GM21390 (cell line): ENCODE measurements at regions not wholly inside any gene's neighbourhood (a gene's known extent, or its start where the extent isn't known, plus 50 kb on each side); places are given as distances from the start of the nearest gene placed in this dataset.
A peak's percentile ranks its signal among the peaks of the same experiment; 100 is the strongest.

ENCODE experiments used
- ATAC-seq: cut with Tn5 transposase; IDR thresholded peaks from one replicate; pipeline ENCODE4 v1.9.1; 2021; ENCODE audit not compliant: unreplicated experiment

DNA sequence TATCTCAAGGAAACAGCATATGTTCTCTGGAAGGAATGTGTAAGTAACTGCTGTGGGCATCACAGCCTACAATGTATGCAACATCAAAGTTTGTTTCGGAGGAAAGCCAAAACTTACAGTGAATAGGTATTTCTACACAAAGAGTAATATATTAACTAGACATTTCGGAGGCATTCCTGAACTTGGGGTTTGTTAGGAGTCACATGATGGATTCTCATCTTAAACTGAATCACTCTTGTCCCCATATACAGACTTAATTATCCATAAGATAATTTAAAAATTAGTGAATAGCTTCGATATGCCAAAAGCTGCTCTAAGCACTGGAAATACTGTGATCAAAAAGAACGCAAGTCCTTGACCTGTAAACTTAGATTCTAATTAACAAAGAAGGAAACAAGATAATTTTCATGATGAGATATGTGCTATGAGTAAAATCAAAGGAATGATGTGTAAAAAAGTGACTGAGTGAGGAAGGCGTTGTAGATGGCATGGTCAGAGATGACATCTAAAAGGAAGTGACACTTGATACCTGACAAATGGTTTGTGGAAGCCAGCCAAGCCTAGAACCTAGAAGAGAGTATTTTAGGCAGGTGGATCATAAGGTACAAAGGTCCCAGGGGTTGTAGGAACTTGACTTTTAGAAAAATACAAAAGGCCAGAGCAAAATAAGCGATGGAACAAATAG is 273.1 kb downstream of the MRPL39 start:
- no peak for ATAC-seq

DNA sequence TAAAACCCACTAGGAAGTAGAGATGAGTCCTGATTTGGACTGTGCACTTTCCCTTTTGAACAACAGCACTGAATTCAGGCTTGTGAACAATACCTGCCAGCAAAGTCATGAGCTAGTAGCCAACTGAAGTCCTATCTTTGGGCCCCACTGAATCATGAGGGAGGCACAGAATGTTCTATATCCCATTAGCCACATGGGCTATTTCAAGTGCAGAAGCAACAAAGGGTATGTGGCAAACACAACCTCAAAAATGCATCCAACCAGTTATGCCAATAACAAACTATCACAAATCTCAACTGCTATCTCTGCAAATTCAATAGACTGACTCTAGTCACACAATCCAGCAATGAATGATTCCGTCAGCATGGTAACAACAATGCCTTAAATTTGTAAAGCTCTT is 276.0 kb downstream of the MRPL39 start:
- ATAC-seq: no peak

DNA sequence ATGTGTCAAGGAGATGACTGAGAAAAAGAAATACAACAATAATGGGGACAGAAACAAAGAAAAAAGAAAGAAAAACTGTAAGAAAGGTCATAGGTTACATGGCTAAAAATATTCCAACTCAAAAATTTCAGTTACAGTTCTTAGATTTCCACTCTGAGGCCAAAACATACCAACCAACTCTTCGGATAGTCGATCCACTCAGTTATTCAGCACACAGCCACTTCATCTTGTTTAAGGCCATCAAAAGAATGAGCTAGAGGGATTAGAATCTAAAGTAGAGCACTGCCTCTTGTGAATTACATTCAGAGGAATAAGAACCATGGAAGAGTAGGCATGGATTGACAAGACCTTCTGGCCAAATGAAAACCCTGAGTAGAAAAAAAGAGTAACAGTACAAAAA is 277.0 kb downstream of the MRPL39 start:
- no peak for ATAC-seq

DNA sequence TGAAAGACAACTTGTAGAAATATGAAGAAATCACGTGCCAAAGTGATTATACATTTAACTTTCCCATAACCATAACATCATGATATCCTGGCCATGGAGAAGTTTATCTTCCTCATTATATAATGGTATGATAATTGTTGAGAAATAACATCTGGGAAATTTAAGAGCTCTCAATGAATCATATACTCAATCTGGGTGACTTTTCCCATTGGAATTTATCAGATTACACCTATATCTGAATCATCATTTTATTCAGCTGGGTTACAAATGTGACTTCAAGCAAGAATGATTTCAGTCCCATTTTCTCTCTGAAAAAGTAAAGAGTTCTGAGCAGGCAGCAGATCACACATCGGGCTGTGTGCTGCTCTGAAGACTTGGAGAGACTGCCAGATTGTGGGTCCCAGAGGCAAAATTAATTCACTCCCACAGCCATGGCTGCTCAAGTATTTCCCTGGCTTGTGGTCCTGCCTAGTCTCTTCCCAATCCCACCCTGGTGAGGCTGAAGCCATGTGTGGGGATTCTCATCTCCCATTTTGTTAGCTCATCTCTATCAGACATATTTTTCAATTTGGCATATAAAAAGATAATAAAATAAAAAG is 278.0 kb downstream of the MRPL39 start:
- no peak for ATAC-seq

DNA sequence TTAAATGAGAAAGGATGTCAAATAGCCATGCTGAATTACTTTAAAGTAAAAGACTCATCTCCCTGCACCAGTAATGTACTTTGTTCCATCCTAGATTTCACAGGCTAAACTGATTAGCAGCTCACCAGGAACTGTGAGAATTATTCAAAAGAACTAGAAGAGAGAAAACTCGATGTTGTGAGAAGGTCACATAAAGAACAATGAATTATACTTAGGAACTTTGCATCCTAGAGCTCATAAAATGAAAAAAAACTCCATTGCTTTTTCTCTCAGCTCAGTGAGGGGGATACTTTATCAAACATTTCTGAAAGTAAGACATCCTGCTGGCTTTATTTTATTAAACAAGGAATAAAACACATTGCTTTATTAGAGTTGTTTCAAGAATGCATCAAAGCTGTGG is 278.5 kb downstream of the MRPL39 start:
- no peak for ATAC-seq

DNA sequence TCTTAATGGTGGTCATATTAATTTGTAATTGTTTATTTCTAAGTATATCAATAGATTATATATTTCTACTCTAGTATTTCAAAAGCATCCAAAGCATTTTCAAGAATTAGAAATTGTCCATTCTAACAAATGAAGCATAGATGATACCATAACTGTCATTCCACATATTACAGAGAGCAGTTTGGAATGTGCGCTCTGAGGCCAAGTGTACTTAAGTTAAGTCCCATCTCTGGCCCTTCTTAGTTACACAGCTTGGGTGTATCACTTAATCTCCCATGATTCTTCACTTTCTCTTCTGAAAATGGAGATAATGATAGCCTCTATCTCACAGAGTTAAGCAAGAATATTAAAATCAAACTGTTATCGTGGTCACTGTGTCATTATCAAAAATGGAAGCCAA is 281.1 kb downstream of the MRPL39 start:
- ATAC-seq: no peak

DNA sequence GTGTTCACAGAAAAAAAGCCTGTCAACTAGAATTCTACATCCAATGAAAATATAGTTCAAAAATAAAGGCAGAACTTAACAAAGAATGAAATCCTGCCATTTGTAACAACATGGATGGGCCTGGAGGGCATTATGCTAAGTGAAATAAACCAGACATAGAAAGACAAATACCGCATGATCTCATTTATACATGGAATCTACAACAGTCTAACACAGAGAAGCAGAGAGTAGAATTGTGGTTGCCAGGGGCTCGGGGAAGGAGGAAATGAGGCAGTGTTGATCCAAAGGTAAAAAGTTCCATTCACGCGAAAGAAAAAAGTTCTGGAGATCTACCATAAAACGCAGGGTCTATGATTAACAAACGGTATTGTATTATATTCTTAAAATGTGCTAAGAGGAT is 282.6 kb downstream of the MRPL39 start:
- no peak for ATAC-seq

DNA sequence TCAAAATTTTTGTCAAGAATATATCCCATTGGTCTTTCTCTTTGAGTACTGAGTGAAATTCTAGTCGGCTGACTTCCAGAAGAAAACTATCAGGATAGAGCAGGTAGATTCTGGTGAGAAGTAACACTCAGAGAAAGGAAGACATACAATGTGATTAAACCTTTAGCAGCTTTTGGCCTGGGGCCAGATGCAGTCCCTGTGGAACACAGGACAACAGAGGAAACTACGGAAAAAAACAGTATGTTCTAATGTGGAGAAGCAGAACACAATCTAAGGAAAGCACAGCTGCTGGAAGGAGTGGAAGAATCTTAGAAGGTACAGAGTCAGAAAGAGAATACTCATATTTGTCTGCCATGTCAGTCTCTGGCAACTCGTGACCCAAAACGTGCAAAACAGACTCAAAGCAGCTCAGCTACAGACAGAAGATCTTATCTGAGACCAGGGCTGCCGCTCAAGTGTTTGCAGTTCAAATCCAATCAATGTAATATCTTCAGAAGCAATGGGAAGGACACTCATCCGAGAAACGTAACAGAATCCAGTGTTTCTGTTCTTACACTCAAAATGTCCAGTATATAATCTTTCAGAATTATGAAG is 283.8 kb downstream of the MRPL39 start:
- ATAC-seq: no peak

DNA sequence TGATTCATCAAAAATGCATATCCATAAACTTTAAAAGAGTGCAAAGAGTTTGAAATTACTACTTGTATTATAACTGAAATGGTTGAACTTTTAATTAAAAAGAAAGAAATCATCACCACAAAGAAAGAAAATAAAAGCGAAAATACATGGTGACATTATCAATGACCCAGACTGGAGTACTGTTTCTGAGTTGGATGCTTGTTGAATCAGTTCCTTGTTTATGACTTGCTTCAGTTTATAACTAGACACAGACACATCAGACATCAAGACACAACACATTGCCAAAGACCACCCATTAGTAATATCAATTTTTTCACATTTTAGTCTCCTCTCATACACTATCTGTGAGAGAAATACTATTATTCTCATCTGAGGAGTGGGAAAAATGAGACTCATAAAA is 293.0 kb downstream of the MRPL39 start:
- ATAC-seq: no peak

DNA sequence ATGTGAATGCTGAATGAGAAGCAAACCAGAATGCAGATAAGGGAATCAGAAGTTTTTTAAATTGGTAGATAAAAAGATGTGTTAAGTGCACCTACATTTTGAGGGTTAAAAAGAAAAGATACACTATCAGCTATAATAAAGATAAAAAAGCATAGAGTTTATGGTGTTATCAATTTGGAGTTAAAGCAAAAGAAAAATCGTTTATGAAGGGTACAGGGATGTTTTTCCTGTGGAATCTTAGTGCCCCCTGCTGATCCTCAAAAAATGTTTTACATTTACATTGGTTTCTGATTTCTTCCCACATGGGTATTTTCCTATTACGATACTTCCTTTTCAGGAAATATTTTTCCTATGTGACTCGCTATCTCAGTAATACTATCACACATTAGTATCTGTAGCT is 293.5 kb downstream of the MRPL39 start:
- ATAC-seq: no peak

DNA sequence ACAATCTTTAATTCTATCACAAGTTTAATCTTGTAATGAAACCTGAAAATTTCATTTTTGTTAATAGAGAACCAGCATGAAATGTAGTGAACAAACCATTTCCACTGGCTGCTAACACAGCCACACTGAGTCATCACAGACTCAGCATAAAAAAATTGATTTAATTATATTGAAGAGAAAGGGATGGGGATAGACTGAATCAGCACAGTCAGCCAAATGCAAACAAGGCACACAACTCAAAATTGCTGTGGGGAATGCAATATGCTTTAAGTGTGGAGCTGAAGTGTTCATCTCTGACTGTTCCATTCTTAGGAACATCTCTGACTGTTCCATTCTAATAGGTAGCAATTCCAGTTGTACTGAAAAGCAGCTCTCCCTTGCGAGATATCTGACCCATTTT is 299.8 kb downstream of the MRPL39 start:
- no peak for ATAC-seq

DNA sequence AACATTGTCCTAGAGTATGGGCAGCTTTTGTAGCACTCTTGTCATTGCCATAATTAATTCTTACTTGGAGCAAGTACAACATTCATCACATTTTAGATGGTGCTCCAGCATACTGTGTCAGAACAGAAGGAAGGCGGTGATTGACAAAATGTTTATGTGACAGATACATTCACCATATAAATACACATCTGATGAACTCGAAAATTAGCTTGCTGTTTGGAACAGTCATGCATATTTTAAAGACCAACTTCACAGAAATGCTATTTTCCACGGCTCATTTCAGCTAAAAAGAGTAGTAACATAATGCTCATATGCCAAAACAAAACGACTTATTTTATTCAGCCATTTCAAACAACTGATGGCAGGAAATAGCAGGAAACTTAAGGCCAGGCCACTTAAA is 302.7 kb downstream of the MRPL39 start:
- no peak for ATAC-seq

DNA sequence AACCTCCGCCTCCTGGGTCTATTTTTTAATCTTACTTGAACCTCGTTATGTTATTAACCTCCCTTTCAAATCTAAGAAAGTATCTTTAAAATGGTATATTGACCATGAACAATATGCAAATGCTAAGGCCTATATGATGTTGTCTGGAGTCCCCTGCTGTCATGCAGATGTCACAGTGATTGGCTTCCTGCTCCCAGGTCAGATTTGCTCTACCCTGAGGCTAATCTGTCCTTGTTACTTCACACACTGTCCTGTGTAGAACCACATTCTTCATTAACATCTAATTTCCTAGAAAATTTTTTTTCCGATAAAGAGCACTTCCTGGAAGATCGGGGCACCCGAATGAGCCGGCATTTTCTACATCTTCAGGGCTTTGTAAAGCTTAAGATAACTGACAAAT is 306.6 kb downstream of the MRPL39 start:
- no peak for ATAC-seq

DNA sequence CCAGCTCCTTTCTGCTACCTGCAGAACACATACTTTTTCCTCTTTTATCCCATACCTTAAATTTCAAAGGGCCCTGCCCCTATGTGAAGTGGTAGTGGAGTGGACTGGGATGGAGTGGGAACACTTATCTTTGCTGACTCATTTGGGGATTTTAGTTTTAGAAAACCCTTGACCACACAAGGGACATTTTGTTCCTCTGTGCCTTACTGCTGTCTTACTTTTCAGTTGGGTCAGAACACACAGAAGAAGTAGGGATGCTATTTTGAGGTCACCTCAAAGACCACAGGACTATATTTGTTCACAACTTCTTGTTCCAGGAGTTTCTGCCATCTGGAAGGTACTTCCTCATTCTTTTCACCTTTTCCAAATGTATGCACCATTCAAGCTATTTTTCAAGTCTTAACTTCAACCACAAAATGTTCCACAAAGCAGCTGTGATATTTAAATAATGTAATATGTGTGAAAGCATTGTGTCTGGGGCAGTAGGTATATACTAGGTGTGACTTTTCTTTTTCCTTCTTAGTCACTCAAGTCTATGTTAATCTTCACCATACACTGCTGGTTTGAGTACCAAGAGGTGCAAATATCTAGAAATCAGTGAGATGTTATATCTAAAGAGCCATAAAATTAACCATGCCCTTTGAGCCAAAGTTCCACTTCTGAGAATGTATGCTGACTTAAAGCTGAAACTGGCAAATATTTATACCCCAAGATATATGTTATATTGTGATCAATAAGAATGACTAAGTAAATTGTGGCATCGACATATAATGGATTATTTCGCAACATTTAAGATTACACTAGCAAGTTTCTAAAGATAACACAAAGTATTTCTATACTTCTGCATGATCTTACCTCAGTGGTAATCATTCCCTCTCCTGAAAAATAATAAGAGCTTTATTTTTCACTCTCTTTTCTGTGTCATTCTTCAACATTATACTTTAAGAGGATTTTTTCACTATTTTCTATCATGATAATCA is 308.5 kb downstream of the MRPL39 start:
- ATAC-seq: peak; percentile 92

DNA sequence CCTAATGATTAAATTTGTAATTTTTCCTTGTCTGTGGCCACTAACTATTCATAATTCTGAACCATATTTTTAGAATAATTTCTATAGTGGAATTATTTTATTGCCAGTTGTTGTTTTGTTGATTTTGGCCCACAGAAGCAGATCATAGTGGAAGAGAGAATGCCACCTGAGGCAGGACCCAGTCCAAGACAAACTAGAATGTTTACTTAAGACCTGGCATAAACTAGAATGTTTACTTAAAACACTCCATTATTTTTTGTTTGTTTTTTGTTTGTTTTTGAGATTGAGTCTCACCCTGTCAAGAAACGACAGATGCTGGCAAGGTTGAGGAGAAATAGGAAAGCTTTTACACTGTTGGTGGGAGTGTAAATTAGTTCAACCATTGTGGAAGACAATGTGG is 310.2 kb downstream of the MRPL39 start:
- no peak for ATAC-seq

DNA sequence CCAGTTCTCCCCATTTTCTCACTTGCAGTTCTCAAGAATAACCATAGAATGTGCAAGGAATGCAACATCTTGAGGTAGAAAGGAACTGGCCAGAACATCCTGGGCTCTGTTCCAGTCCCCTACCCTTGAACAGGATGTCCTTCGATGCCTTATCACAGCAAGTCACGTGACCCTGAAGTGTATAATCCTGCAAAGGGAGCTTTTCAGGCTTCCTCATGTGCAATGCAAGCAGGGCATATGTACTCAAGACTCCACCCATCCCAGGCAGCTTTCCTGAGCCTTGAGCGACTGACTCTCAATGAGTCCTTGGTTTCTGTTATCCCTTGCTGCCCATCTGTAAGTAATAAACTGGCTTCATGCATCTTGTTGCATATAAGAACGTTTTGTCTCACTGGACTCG is 311.0 kb downstream of the MRPL39 start:
- ATAC-seq: no peak

DNA sequence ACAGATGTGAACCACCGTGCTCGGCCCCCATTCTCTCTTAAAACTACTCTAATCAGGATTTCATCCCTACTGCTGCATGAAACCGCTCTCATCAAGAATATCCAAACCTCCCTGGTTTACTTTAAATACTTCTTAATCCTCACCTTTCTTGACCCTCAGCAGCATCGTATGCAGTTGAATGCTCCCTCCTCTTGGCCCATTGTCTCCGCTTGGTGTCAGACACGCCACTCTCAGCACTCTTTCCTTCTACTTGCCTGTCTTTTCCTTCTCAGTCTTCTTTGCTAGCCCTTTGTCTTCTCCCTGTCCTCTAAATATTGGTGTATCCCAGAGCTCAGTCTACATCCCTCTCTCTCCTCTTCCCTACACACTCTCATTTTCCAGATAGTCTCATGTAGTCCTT is 314.9 kb downstream of the MRPL39 start:
- no peak for ATAC-seq

DNA sequence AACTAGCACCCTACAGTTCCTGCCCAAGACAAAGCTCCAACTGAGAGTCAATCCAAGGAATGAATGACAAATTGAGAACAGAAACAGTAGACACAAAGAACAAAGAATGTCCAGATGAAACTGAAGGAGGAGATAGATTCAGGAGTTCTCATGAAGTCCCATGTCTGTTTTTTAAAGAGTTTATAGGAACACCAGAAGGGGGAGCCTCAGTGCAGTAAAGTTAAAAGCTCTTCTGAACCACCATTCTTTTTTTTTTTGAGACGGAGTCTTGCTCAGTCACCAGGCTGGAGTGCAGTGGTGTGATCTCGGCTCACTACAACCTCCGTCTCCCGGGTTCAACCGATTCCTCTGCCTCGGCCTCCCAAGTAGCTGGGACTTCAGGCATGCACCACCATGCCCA is 323.6 kb downstream of the MRPL39 start:
- no peak for ATAC-seq

DNA sequence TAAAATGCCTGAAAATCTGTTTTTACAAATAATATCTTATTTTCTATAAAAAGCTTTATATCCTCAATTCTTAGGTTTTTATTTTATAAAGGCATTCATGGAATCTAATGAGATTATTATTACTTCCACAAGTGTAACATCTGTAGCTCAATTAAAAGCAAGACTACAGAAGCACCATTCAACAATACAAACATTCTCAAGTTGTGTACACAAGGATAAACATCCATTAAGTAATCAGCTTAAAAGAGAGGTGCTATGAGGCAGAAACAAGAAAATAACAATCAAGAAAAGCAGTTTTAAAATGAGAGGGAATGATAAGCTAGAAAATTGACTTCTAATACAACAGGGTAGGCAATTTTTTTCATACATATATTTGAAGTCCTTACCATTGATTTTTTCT is 326.1 kb downstream of the MRPL39 start:
- no peak for ATAC-seq

DNA sequence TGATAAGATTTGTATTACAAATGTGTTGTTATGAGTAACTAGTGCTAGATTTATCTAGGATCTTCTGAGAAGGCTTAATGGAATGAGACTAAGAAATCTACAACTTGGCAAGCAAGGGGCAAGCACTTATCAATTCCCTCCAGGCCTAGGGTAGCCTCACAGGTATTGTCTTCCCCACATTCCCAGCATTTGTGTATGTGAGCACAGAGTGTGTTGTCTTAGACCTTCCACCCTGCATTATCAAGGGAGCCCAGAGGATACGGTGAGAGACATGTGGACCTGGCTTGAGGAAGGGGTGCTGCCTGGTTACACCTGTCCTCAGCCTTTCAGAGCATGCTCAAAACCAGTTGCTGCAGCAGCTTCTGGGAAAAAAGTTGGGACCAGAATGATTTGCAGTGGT is 327.2 kb downstream of the MRPL39 start:
- ATAC-seq: no peak

DNA sequence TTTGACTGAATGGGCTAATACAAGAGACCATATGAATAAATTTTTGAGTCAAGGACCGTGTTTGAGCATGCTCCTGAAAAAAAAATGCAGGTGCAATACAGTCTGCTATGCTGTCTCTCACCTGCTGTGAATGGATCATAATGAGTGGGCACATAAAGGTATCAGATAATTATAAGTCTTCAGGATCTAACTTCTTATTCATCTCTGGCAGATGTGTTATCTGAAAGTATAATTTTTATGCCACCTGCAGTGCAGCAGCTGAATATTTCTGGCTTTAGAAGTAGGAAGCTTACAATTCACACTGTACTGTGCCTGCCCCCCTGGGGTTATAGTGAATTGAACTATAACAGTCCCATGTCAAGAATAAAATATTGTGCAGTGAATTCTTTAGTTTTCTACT is 333.3 kb downstream of the MRPL39 start:
- ATAC-seq: no peak
